ENCODE measurements at regions not wholly inside any gene's neighbourhood (a gene's known extent, or its start where the extent isn't known, plus 50 kb on each side); places are given as distances from the start of the nearest gene placed in this dataset.

DNA sequence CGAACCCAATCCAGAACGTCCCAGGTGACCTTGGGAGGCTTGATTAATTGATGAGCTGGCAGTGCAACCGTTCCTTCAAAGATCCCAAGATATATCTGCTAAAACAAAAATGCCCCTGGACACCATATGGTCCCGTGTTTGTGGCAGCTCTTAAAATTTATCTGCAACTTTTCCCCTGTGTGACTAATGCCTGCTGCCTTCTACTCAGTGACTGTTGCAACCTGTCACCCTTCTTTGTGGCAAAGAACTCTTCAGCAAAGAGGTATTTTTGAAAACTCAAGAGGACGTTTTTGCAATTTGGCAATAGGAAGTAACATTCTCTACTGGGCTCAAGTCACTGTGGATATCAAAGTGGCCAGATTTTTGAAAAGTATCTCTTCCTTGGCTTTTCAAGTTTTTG, 75.8 kb upstream of the SOD3 start:
- POLR2A ChIA-PET (ENCODE audit: unreplicated experiment): no interaction called here

DNA sequence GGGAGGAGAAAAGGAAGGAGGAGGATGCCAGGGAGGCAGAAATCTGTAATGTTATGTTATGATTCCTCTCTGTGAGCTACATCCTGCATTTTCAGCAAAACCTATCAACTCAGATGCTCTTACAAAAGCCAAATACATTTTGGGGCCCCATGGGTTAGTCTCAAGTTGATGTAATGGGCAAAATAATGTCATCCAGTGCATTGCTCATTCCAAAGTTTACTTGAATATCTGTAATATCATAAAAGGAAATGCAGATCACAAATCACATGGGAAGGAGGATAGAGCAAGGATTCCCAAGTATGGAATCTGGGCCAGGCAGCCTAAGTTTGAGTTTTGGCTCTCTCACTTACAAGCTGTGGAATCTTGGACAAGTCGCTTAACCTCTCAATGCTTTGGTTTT, 74.9 kb upstream of the SOD3 start:
- Histone ChIP-seq H3F3A (ENCODE audit: insufficient read depth, low read depth) (no peaks in the 10 kb centered on the region), H3K9me2 (ENCODE audit: insufficient read depth) (no peaks in the 10 kb centered on the region), H3K4me2 (no peak overlapping the region), H3K27me3 (ENCODE audit: insufficient read depth, low read depth) (no peaks in the 10 kb centered on the region), H3K36me3 (ENCODE audit: low read depth) (no peaks in the 10 kb centered on the region), H3K4me1 (replicated peaks; ENCODE audit: insufficient read depth) (no peaks in the 10 kb centered on the region), H2AFZ (no peak overlapping the region), H4K20me1 (ENCODE audit: insufficient read depth) (no peaks in the 10 kb centered on the region), H3K4me3 (no peak overlapping the region), H3K79me2 (ENCODE audit: low read depth) (no peaks in the 10 kb centered on the region), H3K9me3 (ENCODE audit: insufficient read depth, low read depth) (no peaks in the 10 kb centered on the region), H3K27ac (no peak overlapping the region)
- CTCF ChIA-PET: no interaction called here
- POLR2A ChIA-PET (ENCODE audit: unreplicated experiment): no interaction called here
- TF ChIP-seq, protein P1, sequence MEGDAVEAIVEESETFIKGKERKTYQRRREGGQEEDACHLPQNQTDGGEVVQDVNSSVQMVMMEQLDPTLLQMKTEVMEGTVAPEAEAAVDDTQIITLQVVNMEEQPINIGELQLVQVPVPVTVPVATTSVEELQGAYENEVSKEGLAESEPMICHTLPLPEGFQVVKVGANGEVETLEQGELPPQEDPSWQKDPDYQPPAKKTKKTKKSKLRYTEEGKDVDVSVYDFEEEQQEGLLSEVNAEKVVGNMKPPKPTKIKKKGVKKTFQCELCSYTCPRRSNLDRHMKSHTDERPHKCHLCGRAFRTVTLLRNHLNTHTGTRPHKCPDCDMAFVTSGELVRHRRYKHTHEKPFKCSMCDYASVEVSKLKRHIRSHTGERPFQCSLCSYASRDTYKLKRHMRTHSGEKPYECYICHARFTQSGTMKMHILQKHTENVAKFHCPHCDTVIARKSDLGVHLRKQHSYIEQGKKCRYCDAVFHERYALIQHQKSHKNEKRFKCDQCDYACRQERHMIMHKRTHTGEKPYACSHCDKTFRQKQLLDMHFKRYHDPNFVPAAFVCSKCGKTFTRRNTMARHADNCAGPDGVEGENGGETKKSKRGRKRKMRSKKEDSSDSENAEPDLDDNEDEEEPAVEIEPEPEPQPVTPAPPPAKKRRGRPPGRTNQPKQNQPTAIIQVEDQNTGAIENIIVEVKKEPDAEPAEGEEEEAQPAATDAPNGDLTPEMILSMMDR (conservative IDR thresholded peaks at IDR 0.05): no peak
- no peak for TF ChIP-seq EZH2 (IDR thresholded peaks at IDR 0.05; ENCODE audit: low read depth)
- BruUV-seq (replicated peaks): no TSS peak
- intact Hi-C loops (cut with micrococcal nuclease; ENCODE audit: unreplicated experiment): no loop called here
- DNase-seq: no peak

More for the DNA sequence above, 75.8 kb upstream of the SOD3 start:
- Histone ChIP-seq H3K36me3 (ENCODE audit: low read depth) (no peaks in the 10 kb centered on the region), H3K4me3 (no peak overlapping the region), H3K27ac (no peak overlapping the region), H3K9me3 (ENCODE audit: insufficient read depth, low read depth) (no peaks in the 10 kb centered on the region), H3K4me1 (replicated peaks; ENCODE audit: insufficient read depth) (no peaks in the 10 kb centered on the region), H3F3A (ENCODE audit: insufficient read depth, low read depth) (no peaks in the 10 kb centered on the region), H2AFZ (no peak overlapping the region), H3K9me2 (ENCODE audit: insufficient read depth) (no peaks in the 10 kb centered on the region), H4K20me1 (ENCODE audit: insufficient read depth) (no peaks in the 10 kb centered on the region), H3K4me2 (no peak overlapping the region), H3K79me2 (ENCODE audit: low read depth) (no peaks in the 10 kb centered on the region), H3K27me3 (ENCODE audit: insufficient read depth, low read depth) (no peaks in the 10 kb centered on the region)
- TF ChIP-seq, protein P1 (conservative IDR thresholded peaks at IDR 0.05): no peak
- no peak for TF ChIP-seq EZH2 (IDR thresholded peaks at IDR 0.05; ENCODE audit: low read depth)
- BruUV-seq (replicated peaks): no TSS peak
- no peak for DNase-seq
- CTCF ChIA-PET: no interaction called here
- intact Hi-C loops (cut with micrococcal nuclease; ENCODE audit: unreplicated experiment): no loop called here

DNA sequence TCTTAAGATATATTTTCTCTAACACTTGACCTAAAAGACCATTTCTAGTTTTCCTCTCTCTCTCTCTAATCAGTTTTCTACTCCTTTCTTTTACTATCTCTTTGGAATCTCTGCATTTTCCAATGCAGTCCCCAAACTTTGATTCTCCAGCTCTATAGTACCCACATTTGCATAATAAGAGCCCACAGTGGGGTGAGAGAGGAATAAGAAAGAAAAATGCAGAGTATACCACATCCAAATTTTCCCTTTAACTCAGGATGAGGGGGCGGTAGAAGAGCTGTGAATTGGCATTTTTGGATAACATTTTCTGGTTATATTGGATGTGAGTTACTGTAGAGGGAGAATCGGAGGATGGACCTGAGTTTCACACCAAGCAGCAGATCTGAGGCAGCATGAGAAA, 74.4 kb upstream of the SOD3 start:
- no peak overlapping the region for H3K27ac ChIP-seq
- no peak for DNase-seq
- no peaks in the 10 kb centered on the region for H4K20me1 ChIP-seq (ENCODE audit: insufficient read depth)
- intact Hi-C loops (cut with micrococcal nuclease; ENCODE audit: unreplicated experiment): no loop called here
- H3K79me2 ChIP-seq (ENCODE audit: low read depth): no peaks in the 10 kb centered on the region
- H2AFZ ChIP-seq: no peak overlapping the region
- H3K4me3 ChIP-seq: no peak overlapping the region
- no peaks in the 10 kb centered on the region for H3K36me3 ChIP-seq (ENCODE audit: low read depth)
- H3K4me2 ChIP-seq: no peak overlapping the region
- no TSS peak for BruUV-seq (replicated peaks)
- TF ChIP-seq, protein P1 (conservative IDR thresholded peaks at IDR 0.05): no peak
- no peak for TF ChIP-seq EZH2 (IDR thresholded peaks at IDR 0.05; ENCODE audit: low read depth)
- ChIA-PET POLR2A (ENCODE audit: unreplicated experiment) (no interaction called here), CTCF (no interaction called here)
- no peaks in the 10 kb centered on the region for H3K9me3 ChIP-seq (ENCODE audit: insufficient read depth, low read depth)
- no peaks in the 10 kb centered on the region for H3K27me3 ChIP-seq (ENCODE audit: insufficient read depth, low read depth)
- H3K4me1 ChIP-seq (replicated peaks; ENCODE audit: insufficient read depth): no peaks in the 10 kb centered on the region
- no peaks in the 10 kb centered on the region for H3K9me2 ChIP-seq (ENCODE audit: insufficient read depth)
- no peaks in the 10 kb centered on the region for H3F3A ChIP-seq (ENCODE audit: insufficient read depth, low read depth)
